GM12892 (cell line): ENCODE measurements at regions not wholly inside any gene's neighbourhood (a gene's known extent, or its start where the extent isn't known, plus 50 kb on each side); places are given as distances from the start of the nearest gene placed in this dataset.

ENCODE experiments used
- POLR2A ChIP-seq: IDR thresholded peaks from 2 replicates; pipeline ENCODE4 v1.6.1; 2011; ENCODE audit warnings: low read depth, low read length, control low read depth
- TAF1 ChIP-seq: IDR thresholded peaks from 2 replicates; pipeline ENCODE4 v1.6.1; 2011; ENCODE audit warnings: low read depth, mild to moderate bottlenecking, control low read depth, low read length, borderline replicate concordance

GRCh38 chr2:221675201-221675908 is 103.3 kb upstream of the EPHA4 start:
- no peak for TF ChIP-seq POLR2A
- TF ChIP-seq TAF1: no peak
